CD14-positive monocyte (primary cell): ENCODE measurements at regions not wholly inside any gene's neighbourhood (a gene's known extent, or its start where the extent isn't known, plus 50 kb on each side); places are given as distances from the start of the nearest gene placed in this dataset.

Experiments used
- DNase-seq, 3 donors: peaks; one replicate each; pipeline ENCODE4 v3.0.0-alpha.2; 2011 to 2022
- H2AFZ ChIP-seq: 2 replicates; pipeline ENCODE4 v1.6.0; 2012; ENCODE audit warnings: mild to moderate bottlenecking, low read depth, low read length, inconsistent platforms; ENCODE audit not compliant: insufficient read depth, poor library complexity, severe bottlenecking
- H3K27ac ChIP-seq, 2 donors: 1 replicate in 1 of 2; 2 replicates in 1 of 2; pipeline ENCODE4 v1.5.1; 2012 to 2013; ENCODE audit warnings: low read length in 2 of 2, control low read depth in 1 of 2, inconsistent platforms in 1 of 2, low read depth in 1 of 2, mild to moderate bottlenecking in 1 of 2
- H3K27me3 ChIP-seq, 2 donors: one replicate each; pipeline versions ENCODE4 v1.6.0 to v1.6.1; 2011 to 2013; ENCODE audit warnings: low read length in 2 of 2; ENCODE audit not compliant: control insufficient read depth in 2 of 2, insufficient read depth in 2 of 2
- H3K36me3 ChIP-seq, 2 donors: replicated peaks in 1 of 2; 1 replicate in 1 of 2; 2 replicates in 1 of 2; pipeline versions ENCODE4 v1.5.1 to v1.6.1; 2012 to 2013; ENCODE audit warnings: low read length in 2 of 2, control low read depth in 1 of 2, inconsistent platforms in 1 of 2, mild to moderate bottlenecking in 1 of 2; ENCODE audit not compliant: insufficient read depth in 2 of 2, control insufficient read depth in 1 of 2
- H3K4me1 ChIP-seq, 2 donors: 1 replicate in 1 of 2; 2 replicates in 1 of 2; pipeline versions ENCODE4 v1.5.1 to v1.6.1; 2012 to 2013; ENCODE audit warnings: low read length in 2 of 2, control low read depth in 1 of 2, inconsistent platforms in 1 of 2, mild to moderate bottlenecking in 1 of 2, moderate library complexity in 1 of 2; ENCODE audit not compliant: insufficient read depth in 2 of 2, control insufficient read depth in 1 of 2
- H3K4me2 ChIP-seq: replicated peaks from 2 replicates; pipeline ENCODE3; 2012; ENCODE audit warnings: low read length, moderate library complexity, mild to moderate bottlenecking; ENCODE audit not compliant: poor library complexity, severe bottlenecking; ENCODE audit errors: extremely low read depth
- H3K4me3 ChIP-seq, 3 experiments: fragments of 200-600 bp in 1 of 3; sonication (generic) in 1 of 3; replicated peaks in 1 of 3; 1 replicate in 2 of 3; 2 replicates in 1 of 3; pipeline ENCODE4 v1.5.1; 2011 to 2013; ENCODE audit warnings: low read length in 3 of 3, mild to moderate bottlenecking in 3 of 3, control low read depth in 2 of 3, low read depth in 2 of 3, inconsistent platforms in 1 of 3, moderate library complexity in 1 of 3
- H3K79me2 ChIP-seq: 2 replicates; pipeline ENCODE4 v1.6.0; 2012; ENCODE audit warnings: mild to moderate bottlenecking, control low read depth, inconsistent platforms, low read length, moderate library complexity; ENCODE audit not compliant: insufficient read depth
- H3K9ac ChIP-seq: 2 replicates; pipeline ENCODE4 v1.6.0; 2017; ENCODE audit warnings: low read length, mild to moderate bottlenecking; ENCODE audit not compliant: insufficient read depth, poor library complexity, severe bottlenecking
- H3K9me3 ChIP-seq, 2 donors: replicated peaks in 1 of 2; 1 replicate in 1 of 2; 2 replicates in 1 of 2; pipeline versions ENCODE4 v1.5.1 to v1.6.1; 2012 to 2013; ENCODE audit warnings: low read length in 2 of 2, control low read depth in 1 of 2; ENCODE audit not compliant: control insufficient read depth in 1 of 2, insufficient read depth in 1 of 2
- H4K20me1 ChIP-seq: 2 replicates; pipeline ENCODE4 v1.6.0; 2012; ENCODE audit warnings: mild to moderate bottlenecking, low read length, control low read depth, moderate library complexity; ENCODE audit not compliant: insufficient read depth
- H3K27ac Mint-ChIP-seq, 7 donors: one replicate each; pipeline ENCODE4 v1.8.0; 2020; ENCODE audit warnings: mild to moderate bottlenecking in 7 of 7, mixed read lengths in 7 of 7, moderate library complexity in 6 of 7, inconsistent platforms in 2 of 7
- H3K27me3 Mint-ChIP-seq, 3 donors: one replicate each; pipeline ENCODE4 v1.8.0; 2021 to 2022; ENCODE audit warnings: low read depth in 3 of 3, mild to moderate bottlenecking in 3 of 3, mixed read lengths in 3 of 3, moderate library complexity in 3 of 3, inconsistent platforms in 1 of 3
- H3K36me3 Mint-ChIP-seq, 2 donors: one replicate each; pipeline ENCODE4 v1.8.0; 2020; ENCODE audit warnings: mixed read lengths in 2 of 2, inconsistent platforms in 1 of 2, mild to moderate bottlenecking in 1 of 2
- H3K4me1 Mint-ChIP-seq: one replicate; pipeline ENCODE4 v1.8.0; 2020; ENCODE audit warnings: mild to moderate bottlenecking, mixed read lengths
- H3K4me3 Mint-ChIP-seq, 2 donors: one replicate each; pipeline ENCODE4 v1.8.0; 2020; ENCODE audit warnings: mild to moderate bottlenecking in 2 of 2, mixed read lengths in 2 of 2, moderate library complexity in 1 of 2
- H3K9me3 Mint-ChIP-seq, 7 donors: one replicate each; pipeline ENCODE4 v1.8.0; 2020 to 2022; ENCODE audit warnings: mixed read lengths in 7 of 7, mild to moderate bottlenecking in 6 of 7, moderate library complexity in 6 of 7, inconsistent platforms in 2 of 7
- CTCF ChIP-seq: fragments of 200-600 bp; IDR thresholded peaks from one replicate; pipeline ENCODE4 v1.8.0; 2022; ENCODE audit warnings: antibody characterized with exemption, mild to moderate bottlenecking
- WGBS: methylation state at CpG from one replicate; pipeline ENCODE4 v1.1.5; 2013; ENCODE audit warnings: missing lambda C conversion rate; ENCODE audit not compliant: insufficient coverage; 5-methylcytosine and 5-hydroxymethylcytosine counted together
- intact Hi-C, 2 donors: fragments of 100-400 bp; cut with micrococcal nuclease; formaldehyde crosslinking; loops; one replicate each; pipeline versions ENCODE4 v1.15.0 to v1.15.1; 2023

GRCh38 chr2:3982160-3982559, 278.8 kb downstream of the DCDC2C start:
- Histone ChIP-seq H3K9ac (no peak overlapping the region), H3K27ac (no peak overlapping the region), H2AFZ (no peak overlapping the region), H3K36me3 (no peaks in the 10 kb centered on the region), H3K27me3 (no peaks in the 10 kb centered on the region), H3K9me3 (peaks cover 0 to 9% of the 10 kb centered on the region in 2 donors), H3K79me2 (no peaks in the 10 kb centered on the region), H3K4me3 (no peak overlapping the region), H3K4me2 (no peak overlapping the region), H3K4me1 (no peaks in the 10 kb centered on the region), H4K20me1 (no peaks in the 10 kb centered on the region)
- 75% methylated on average over 1 of the region's 2 CpGs for WGBS
- no peak for TF ChIP-seq CTCF
- no peaks in the 10 kb centered on the region for H3K4me1 Mint-ChIP-seq
- peaks cover 0 to 2% (median 2%) of the 10 kb centered on the region in 3 donors for H3K27me3 Mint-ChIP-seq
- peaks cover 0 to 3% (median 0%) of the 10 kb centered on the region in 7 donors for H3K9me3 Mint-ChIP-seq
- DNase-seq: no peak
- no peaks in the 10 kb centered on the region for H3K36me3 Mint-ChIP-seq
- no peak overlapping the region for H3K4me3 Mint-ChIP-seq
- intact Hi-C loops: no loop called here
- H3K27ac Mint-ChIP-seq: no peak overlapping the region

DNA sequence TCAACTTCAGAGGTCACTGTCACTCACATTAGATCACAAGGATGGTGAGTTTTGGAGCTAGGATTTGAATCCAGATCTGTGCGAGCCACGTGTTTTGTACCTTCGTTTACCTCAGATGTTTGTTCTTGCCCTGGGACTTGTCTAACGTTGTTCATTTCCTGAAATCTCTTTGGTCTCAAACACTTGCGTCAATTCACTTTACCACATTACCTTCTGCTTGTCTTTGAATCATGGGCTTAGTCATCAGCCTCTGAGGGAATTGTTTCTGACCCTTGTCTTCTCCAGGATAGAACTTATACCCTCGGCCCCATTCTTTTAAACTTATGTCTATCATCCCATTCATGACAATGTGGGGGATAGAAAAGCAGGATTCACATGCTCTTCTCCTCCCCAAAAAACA, 282.7 kb downstream of the DCDC2C start:
- Mint-ChIP-seq H3K9me3 (peaks cover 5 to 16% (median 7%) of the 10 kb centered on the region in 7 donors), H3K4me3 (no peak overlapping the region), H3K4me1 (no peaks in the 10 kb centered on the region), H3K27me3 (peaks cover 0 to 2% (median 2%) of the 10 kb centered on the region in 3 donors), H3K27ac (no peak overlapping the region), H3K36me3 (no peaks in the 10 kb centered on the region)
- H2AFZ ChIP-seq: no peak overlapping the region
- no peak overlapping the region for H3K9ac ChIP-seq
- no peak for DNase-seq
- H3K79me2 ChIP-seq: no peaks in the 10 kb centered on the region
- no peaks in the 10 kb centered on the region for H3K36me3 ChIP-seq
- H3K9me3 ChIP-seq: peaks cover 7 to 10% of the 10 kb centered on the region in 2 donors
- H4K20me1 ChIP-seq: no peaks in the 10 kb centered on the region
- 88% methylated on average over 5 of the region's 6 CpGs for WGBS
- H3K27me3 ChIP-seq: no peaks in the 10 kb centered on the region
- no peaks in the 10 kb centered on the region for H3K4me1 ChIP-seq
- no peak for TF ChIP-seq CTCF
- no peak overlapping the region for H3K4me3 ChIP-seq
- intact Hi-C loops: no loop called here
- H3K27ac ChIP-seq: no peak overlapping the region
- no peak overlapping the region for H3K4me2 ChIP-seq
